ENCODE measurements at regions not wholly inside any gene's neighbourhood (a gene's known extent, or its start where the extent isn't known, plus 50 kb on each side); places are given as distances from the start of the nearest gene placed in this dataset.

- TF ChIP-seq MAX (IDR thresholded peaks at IDR 0.05) = no peak
- TF ChIP-seq, protein P1, sequence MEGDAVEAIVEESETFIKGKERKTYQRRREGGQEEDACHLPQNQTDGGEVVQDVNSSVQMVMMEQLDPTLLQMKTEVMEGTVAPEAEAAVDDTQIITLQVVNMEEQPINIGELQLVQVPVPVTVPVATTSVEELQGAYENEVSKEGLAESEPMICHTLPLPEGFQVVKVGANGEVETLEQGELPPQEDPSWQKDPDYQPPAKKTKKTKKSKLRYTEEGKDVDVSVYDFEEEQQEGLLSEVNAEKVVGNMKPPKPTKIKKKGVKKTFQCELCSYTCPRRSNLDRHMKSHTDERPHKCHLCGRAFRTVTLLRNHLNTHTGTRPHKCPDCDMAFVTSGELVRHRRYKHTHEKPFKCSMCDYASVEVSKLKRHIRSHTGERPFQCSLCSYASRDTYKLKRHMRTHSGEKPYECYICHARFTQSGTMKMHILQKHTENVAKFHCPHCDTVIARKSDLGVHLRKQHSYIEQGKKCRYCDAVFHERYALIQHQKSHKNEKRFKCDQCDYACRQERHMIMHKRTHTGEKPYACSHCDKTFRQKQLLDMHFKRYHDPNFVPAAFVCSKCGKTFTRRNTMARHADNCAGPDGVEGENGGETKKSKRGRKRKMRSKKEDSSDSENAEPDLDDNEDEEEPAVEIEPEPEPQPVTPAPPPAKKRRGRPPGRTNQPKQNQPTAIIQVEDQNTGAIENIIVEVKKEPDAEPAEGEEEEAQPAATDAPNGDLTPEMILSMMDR (IDR thresholded peaks at IDR 0.05 in 2 of 3, conservative IDR thresholded peaks at IDR 0.05 in 1 of 3; ENCODE audit: borderline replicate concordance in 1 of 3, insufficient read depth in 1 of 3, low read depth in 2 of 3, low read length in 2 of 3) = no peak
These were observed 497.2 kb upstream of the SYT4 start for GRCh38 chr18:43774497-43774896.

All from HCT116 (cell line).